Endodermal cell (in vitro differentiated cells): ENCODE measurements at regions not wholly inside any gene's neighbourhood (a gene's known extent, or its start where the extent isn't known, plus 50 kb on each side); places are given as distances from the start of the nearest gene placed in this dataset.

Source experiments
- DNase-seq: peaks from one replicate; pipeline ENCODE4 v3.0.0-alpha.2; 2017
- H3K27ac ChIP-seq: 2 replicates; pipeline ENCODE4 v1.5.1; 2013; ENCODE audit warnings: mild to moderate bottlenecking, low read depth, low read length, moderate library complexity
- H3K27me3 ChIP-seq: 2 replicates; pipeline ENCODE4 v1.6.1; 2013; ENCODE audit warnings: mild to moderate bottlenecking, low read length, moderate library complexity; ENCODE audit not compliant: insufficient read depth, control insufficient read depth, poor library complexity, severe bottlenecking
- H3K36me3 ChIP-seq: 2 replicates; pipeline ENCODE4 v1.7.0; 2013; ENCODE audit warnings: mild to moderate bottlenecking, low read length, moderate library complexity; ENCODE audit not compliant: control insufficient read depth, insufficient read depth
- H3K4me1 ChIP-seq: one replicate; pipeline ENCODE4 v1.7.0; 2013; ENCODE audit warnings: low read length; ENCODE audit not compliant: control insufficient read depth, insufficient read depth
- H3K4me3 ChIP-seq: 2 replicates; pipeline ENCODE4 v1.5.1; 2013; ENCODE audit warnings: mild to moderate bottlenecking, low read length, moderate library complexity
- H3K9ac ChIP-seq: 2 replicates; pipeline ENCODE4 v1.6.1; 2013; ENCODE audit warnings: mild to moderate bottlenecking, low read length, moderate library complexity; ENCODE audit not compliant: poor library complexity, severe bottlenecking; ENCODE audit errors: extremely low read depth
- H3K9me3 ChIP-seq: 2 replicates; pipeline ENCODE4 v1.6.1; 2013; ENCODE audit warnings: mild to moderate bottlenecking, low read length, moderate library complexity; ENCODE audit not compliant: control insufficient read depth
- H3K27ac Mint-ChIP-seq: 2 replicates; pipeline ENCODE4 v1.8.0; 2020; ENCODE audit warnings: mixed read lengths
- H3K27me3 Mint-ChIP-seq: 2 replicates; pipeline ENCODE4 v1.8.0; 2021; ENCODE audit warnings: mild to moderate bottlenecking, mixed read lengths; ENCODE audit not compliant: insufficient read depth
- H3K36me3 Mint-ChIP-seq: 2 replicates; pipeline ENCODE4 v1.8.0; 2020; ENCODE audit warnings: low read depth, mixed read lengths
- H3K4me1 Mint-ChIP-seq: 2 replicates; pipeline ENCODE4 v1.8.0; 2020; ENCODE audit warnings: mixed read lengths
- H3K4me3 Mint-ChIP-seq: 2 replicates; pipeline ENCODE4 v1.8.0; 2020; ENCODE audit warnings: mild to moderate bottlenecking, moderate library complexity, mixed read lengths
- H3K9me3 Mint-ChIP-seq: 2 replicates; pipeline ENCODE4 v1.8.0; 2020; ENCODE audit warnings: mild to moderate bottlenecking, mixed read lengths
- CTCF ChIP-seq: fragments of 200-600 bp; sonication (generic); conservative IDR thresholded peaks from 2 replicates; pipeline ENCODE4 v1.5.0; 2021; ENCODE audit warnings: antibody characterized with exemption, mild to moderate bottlenecking
- WGBS, 2 experiments: methylation state at CpG; one replicate each; pipeline versions ENCODE4 v1.1.5 to v1.1.7; 2013; ENCODE audit warnings: missing lambda C conversion rate in 2 of 2, mixed read lengths in 1 of 2; ENCODE audit not compliant: insufficient coverage in 1 of 2, insufficient read length in 1 of 2; 5-methylcytosine and 5-hydroxymethylcytosine counted together

- Histone ChIP-seq H3K9me3 (no peaks in the 10 kb centered on the region), H3K9ac (no peak overlapping the region), H3K27ac (no peak overlapping the region), H3K36me3 (no peaks in the 10 kb centered on the region), H3K4me3 (no peak overlapping the region), H3K27me3 (no peaks in the 10 kb centered on the region), H3K4me1 (no peaks in the 10 kb centered on the region)
- Mint-ChIP-seq H3K9me3 (no peaks in the 10 kb centered on the region), H3K27ac (no peak overlapping the region), H3K36me3 (no peaks in the 10 kb centered on the region), H3K4me1 (no peaks in the 10 kb centered on the region), H3K27me3 (no peaks in the 10 kb centered on the region), H3K4me3 (no peak overlapping the region)
- no peak for TF ChIP-seq CTCF
- no peak for DNase-seq
- WGBS, 2 experiments: 71 to 90% methylated on average over 1 to 3 of the region's 4 CpGs
These were observed 1193.4 kb downstream of the SORCS3 start for GRCh38 chr10:105834261-105835059.

- Histone ChIP-seq H3K36me3 (no peaks in the 10 kb centered on the region), H3K27ac (no peak overlapping the region), H3K9me3 (peaks cover 8% of the 10 kb centered on the region), H3K9ac (no peak overlapping the region), H3K27me3 (no peaks in the 10 kb centered on the region), H3K4me1 (no peaks in the 10 kb centered on the region), H3K4me3 (no peak overlapping the region)
- no peaks in the 10 kb centered on the region for H3K36me3 Mint-ChIP-seq
- H3K27me3 Mint-ChIP-seq: no peaks in the 10 kb centered on the region
- no peak for DNase-seq
- no peaks in the 10 kb centered on the region for H3K4me1 Mint-ChIP-seq
- peaks cover 13% of the 10 kb centered on the region for H3K9me3 Mint-ChIP-seq
- TF ChIP-seq CTCF: no peak
- H3K27ac Mint-ChIP-seq: no peak overlapping the region
- 80 to 100% methylated on average over 1 of the region's 1 CpG for WGBS, 2 experiments
- no peak overlapping the region for H3K4me3 Mint-ChIP-seq
These were observed 1186.0 kb downstream of the SORCS3 start for GRCh38 chr10:105827133-105827532.

GRCh38 chr10:105807935-105808587 is 1167.0 kb downstream of the SORCS3 start:
- no peak overlapping the region for H3K4me3 ChIP-seq
- H3K9me3 Mint-ChIP-seq: peaks cover 2% of the 10 kb centered on the region
- WGBS, 2 experiments: 78 to 84% methylated on average over 3 to 7 of the region's 8 CpGs
- no peaks in the 10 kb centered on the region for H3K4me1 ChIP-seq
- no peak overlapping the region for H3K9ac ChIP-seq
- no peak overlapping the region for H3K27ac Mint-ChIP-seq
- no peaks in the 10 kb centered on the region for H3K27me3 ChIP-seq
- DNase-seq: no peak
- H3K4me3 Mint-ChIP-seq: no peak overlapping the region
- no peak overlapping the region for H3K27ac ChIP-seq
- H3K9me3 ChIP-seq: no peaks in the 10 kb centered on the region
- no peak for TF ChIP-seq CTCF
- peaks cover 26% of the 10 kb centered on the region for H3K4me1 Mint-ChIP-seq
- H3K27me3 Mint-ChIP-seq: no peaks in the 10 kb centered on the region
- no peaks in the 10 kb centered on the region for H3K36me3 Mint-ChIP-seq
- H3K36me3 ChIP-seq: no peaks in the 10 kb centered on the region
